Thoracic aorta (tissue), 2 donors: ENCODE measurements at regions not wholly inside any gene's neighbourhood (a gene's known extent, or its start where the extent isn't known, plus 50 kb on each side); places are given as distances from the start of the nearest gene placed in this dataset.

ENCODE experiments used
- ATAC-seq: fragments of 150-250 bp; one replicate; pipeline ENCODE4 v1.8.0; 2017; ENCODE audit warnings: low read depth; ENCODE audit not compliant: insufficient number of reproducible peaks, low FRiP score
- DNase-seq: peaks from one replicate; pipeline ENCODE4 v3.0.0-alpha.2; 2020; ENCODE audit warnings: low spot score
- H3K27ac ChIP-seq, 2 donors: fragments of 200-600 bp; sonication (generic); 1 replicate in 1 of 2; 2 replicates in 1 of 2; pipeline ENCODE4 v1.5.1; 2016; ENCODE audit warnings: mild to moderate bottlenecking in 2 of 2, moderate library complexity in 2 of 2
- H3K27me3 ChIP-seq: fragments of 200-600 bp; sonication (generic); replicated peaks from 2 replicates; pipeline ENCODE4 v1.6.0; 2016; ENCODE audit warnings: mild to moderate bottlenecking; ENCODE audit not compliant: insufficient read depth
- H3K36me3 ChIP-seq: fragments of 200-600 bp; sonication (generic); one replicate; pipeline ENCODE4 v1.5.1; 2016
- H3K4me1 ChIP-seq, 2 donors: fragments of 200-600 bp; sonication (generic); 1 replicate in 1 of 2; 2 replicates in 1 of 2; pipeline versions ENCODE4 v1.5.1 to v1.6.0; 2016; ENCODE audit warnings: low read depth in 2 of 2, mild to moderate bottlenecking in 1 of 2; ENCODE audit not compliant: control insufficient read depth in 1 of 2
- H3K4me3 ChIP-seq: fragments of 200-600 bp; sonication (generic); 2 replicates; pipeline ENCODE4 v1.5.1; 2016; ENCODE audit warnings: mild to moderate bottlenecking
- H3K9me3 ChIP-seq: fragments of 200-600 bp; sonication (generic); 2 replicates; pipeline ENCODE4 v1.5.1; 2016
- CTCF ChIP-seq: fragments of 200-600 bp; sonication (generic); IDR thresholded peaks from one replicate; pipeline ENCODE4 v1.5.1; 2019; ENCODE audit warnings: antibody characterized with exemption

- H3K36me3 ChIP-seq, result no peaks in the 10 kb centered on the region
- H3K9me3 ChIP-seq, result no peaks in the 10 kb centered on the region
- no peak overlapping the region for H3K4me3 ChIP-seq
- H3K27me3 ChIP-seq, result no peaks in the 10 kb centered on the region
- DNase-seq, result no peak
- TF ChIP-seq CTCF, result no peak
- H3K4me1 ChIP-seq, result no peaks in the 10 kb centered on the region
- no peak for ATAC-seq
- no peak overlapping the region for H3K27ac ChIP-seq
These were observed 329.0 kb downstream of the C11orf87 start for GRCh38 chr11:109750964-109751363.

- H3K9me3 ChIP-seq, result no peaks in the 10 kb centered on the region
- no peak for TF ChIP-seq CTCF
- no peak overlapping the region for H3K27ac ChIP-seq
- H3K27me3 ChIP-seq, result no peaks in the 10 kb centered on the region
- ATAC-seq, result no peak
- H3K4me1 ChIP-seq, result no peaks in the 10 kb centered on the region
- no peak for DNase-seq
- H3K4me3 ChIP-seq, result no peak overlapping the region
- no peaks in the 10 kb centered on the region for H3K36me3 ChIP-seq
These were observed 330.3 kb downstream of the C11orf87 start for GRCh38 chr11:109752212-109752825.

- Histone ChIP-seq H3K27me3 (no peaks in the 10 kb centered on the region), H3K4me3 (no peak overlapping the region), H3K4me1 (no peaks in the 10 kb centered on the region), H3K9me3 (no peaks in the 10 kb centered on the region), H3K27ac (no peak overlapping the region), H3K36me3 (no peaks in the 10 kb centered on the region)
- no peak for TF ChIP-seq CTCF
- ATAC-seq (no peak), DNase-seq (no peak)
These were observed 334.5 kb downstream of the C11orf87 start for GRCh38 chr11:109756521-109756920.

GRCh38 chr11:109756951-109757350, 335.0 kb downstream of the C11orf87 start:
- H3K27ac ChIP-seq, result no peak overlapping the region
- no peaks in the 10 kb centered on the region for H3K27me3 ChIP-seq
- H3K36me3 ChIP-seq, result no peaks in the 10 kb centered on the region
- H3K9me3 ChIP-seq, result no peaks in the 10 kb centered on the region
- DNase-seq (no peak), ATAC-seq (no peak)
- no peak overlapping the region for H3K4me3 ChIP-seq
- no peaks in the 10 kb centered on the region for H3K4me1 ChIP-seq
- TF ChIP-seq CTCF, result no peak

- Histone ChIP-seq H3K4me1 (no peaks in the 10 kb centered on the region), H3K4me3 (no peak overlapping the region), H3K9me3 (no peaks in the 10 kb centered on the region), H3K27ac (no peak overlapping the region), H3K36me3 (no peaks in the 10 kb centered on the region), H3K27me3 (no peaks in the 10 kb centered on the region)
- no peak for TF ChIP-seq CTCF
- no peak for ATAC-seq
- no peak for DNase-seq
These were observed 330.6 kb upstream of the ZC3H12C start for GRCh38 chr11:109762546-109762945.
